ENCODE measurements at regions not wholly inside any gene's neighbourhood (a gene's known extent, or its start where the extent isn't known, plus 50 kb on each side); places are given as distances from the start of the nearest gene placed in this dataset.

DNA sequence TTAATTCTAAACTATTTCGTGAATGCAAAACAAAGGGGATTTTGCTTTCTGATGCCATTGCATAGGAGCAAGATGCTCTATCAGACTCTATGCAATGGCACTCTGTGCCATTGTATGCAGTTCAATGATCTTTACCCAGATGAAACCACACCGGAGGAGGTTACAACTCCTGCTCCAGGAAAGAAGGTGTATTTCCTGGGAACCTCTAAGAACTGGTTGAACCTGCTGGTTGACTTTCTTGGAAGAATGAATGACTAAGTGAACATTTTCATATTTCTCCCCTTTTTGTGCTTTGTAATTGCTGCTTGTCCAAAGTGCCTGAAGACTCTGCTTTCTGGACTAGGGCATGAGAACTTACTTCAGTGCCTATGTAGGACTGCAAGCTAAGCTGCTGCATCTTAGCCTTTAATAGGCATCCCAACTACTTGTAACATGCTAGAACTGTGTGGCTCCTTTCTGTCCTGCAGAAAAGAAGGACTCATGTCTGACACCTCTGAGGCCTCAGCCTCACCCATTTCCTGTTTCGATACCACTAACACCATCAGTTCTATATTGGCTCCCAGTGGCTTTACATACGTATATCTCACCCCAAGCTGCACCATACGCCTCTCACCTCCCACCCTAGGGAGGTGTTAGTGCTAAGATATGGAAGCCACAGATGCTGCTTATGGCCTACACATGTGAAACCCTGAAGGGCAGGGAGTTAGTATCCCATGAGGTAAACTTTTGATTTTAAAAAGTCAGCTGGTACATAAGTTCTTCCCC, 193.5 kb upstream of the CNOT2 start:
- no peak for TF ChIP-seq CTCF (IDR thresholded peaks at IDR 0.05; ENCODE audit: low read depth, low read length, missing control alignments)
- peak; percentile 67 for DNase-seq (ENCODE audit: low read depth)
- H3K4me3 ChIP-seq (ENCODE audit: low read depth, low read length) = no peak overlapping the region

GRCh38 chr12:70052476-70052875, 190.8 kb upstream of the CNOT2 start:
- DNase-seq (ENCODE audit: low read depth) = no peak
- H3K4me3 ChIP-seq (ENCODE audit: low read depth, low read length) = no peak overlapping the region
- no peak for TF ChIP-seq CTCF (IDR thresholded peaks at IDR 0.05; ENCODE audit: low read depth, low read length, missing control alignments)

DNA sequence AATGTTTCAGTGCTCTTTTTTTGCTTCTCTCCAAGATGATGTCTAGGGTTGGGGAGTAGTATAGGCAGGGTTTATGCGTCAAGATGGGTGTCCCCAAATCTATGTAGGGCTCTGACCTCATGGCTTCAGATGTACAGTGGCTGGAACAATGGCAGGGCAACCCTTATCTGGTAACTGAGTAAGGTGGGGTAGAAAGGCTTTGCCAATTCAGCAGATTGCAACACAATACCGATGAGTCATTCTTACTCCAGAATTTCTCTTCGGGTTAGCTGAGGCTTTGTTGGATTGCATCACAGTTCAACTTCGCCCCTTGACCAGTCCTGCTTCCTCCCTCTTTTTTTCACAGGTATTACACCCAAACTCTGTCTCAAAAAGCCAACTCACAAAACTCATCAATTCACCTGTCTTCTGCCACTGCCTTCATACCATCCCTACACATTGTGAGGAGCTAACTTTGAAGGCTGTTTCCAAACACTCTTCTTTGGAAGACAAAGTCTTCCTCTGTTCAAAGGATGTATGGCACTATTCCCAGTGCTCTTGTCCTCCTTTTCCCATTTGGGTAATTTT, 190.2 kb upstream of the CNOT2 start:
- no peak for TF ChIP-seq CTCF (IDR thresholded peaks at IDR 0.05; ENCODE audit: low read depth, low read length, missing control alignments)
- H3K4me3 ChIP-seq (ENCODE audit: low read depth, low read length) = no peak overlapping the region
- DNase-seq (ENCODE audit: low read depth) = no peak

DNA sequence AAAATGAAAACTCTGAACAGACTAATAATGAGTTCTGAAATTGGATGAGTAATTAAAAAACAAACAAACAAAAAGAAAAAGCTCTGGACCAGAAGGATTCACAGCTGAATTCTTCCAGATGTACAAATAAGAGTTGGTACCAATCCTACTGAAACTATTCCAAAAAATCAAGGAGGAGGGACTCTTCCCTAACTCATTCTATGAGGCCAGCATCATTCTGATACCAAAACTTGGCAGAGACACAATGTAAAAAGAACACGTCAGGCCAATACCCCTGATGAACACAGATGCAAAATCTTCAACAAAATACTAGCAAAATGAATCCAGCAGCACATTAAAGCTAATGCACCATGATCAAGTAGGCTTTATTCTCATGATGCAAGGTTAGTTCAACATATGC, 183.9 kb upstream of the CNOT2 start:
- H3K4me3 ChIP-seq (ENCODE audit: low read depth, low read length) = no peak overlapping the region
- DNase-seq (ENCODE audit: low read depth) = no peak
- TF ChIP-seq CTCF (IDR thresholded peaks at IDR 0.05; ENCODE audit: low read depth, low read length, missing control alignments) = no peak

GRCh38 chr12:70060634-70061033, 182.6 kb upstream of the CNOT2 start:
- no peak for DNase-seq (ENCODE audit: low read depth)
- no peak overlapping the region for H3K4me3 ChIP-seq (ENCODE audit: low read depth, low read length)

DNA sequence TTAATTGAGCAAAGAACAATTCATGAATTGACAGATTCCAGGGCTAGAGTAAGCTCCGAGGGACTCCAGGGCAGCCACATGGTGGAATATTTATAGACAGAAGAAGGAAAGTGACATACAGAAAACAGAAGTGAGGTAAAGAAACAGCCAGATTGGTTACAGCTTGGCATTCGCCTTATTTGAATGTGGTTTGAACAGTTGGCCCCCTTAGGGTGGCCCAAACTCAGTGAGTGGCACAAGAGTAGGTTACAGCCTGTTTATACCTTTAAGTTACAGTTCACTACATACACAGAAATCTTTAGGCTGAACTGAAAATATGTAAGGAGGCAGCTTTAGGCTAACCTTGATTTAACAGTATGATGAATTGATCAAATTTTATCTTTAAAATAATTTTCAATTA, 174.5 kb upstream of the CNOT2 start:
- no peak for DNase-seq (ENCODE audit: low read depth)
- TF ChIP-seq CTCF (IDR thresholded peaks at IDR 0.05; ENCODE audit: low read depth, low read length, missing control alignments) = no peak
- H3K4me3 ChIP-seq (ENCODE audit: low read depth, low read length) = no peak overlapping the region

More at GRCh38 chr12:70060634-70061033, 182.6 kb upstream of the CNOT2 start:
- TF ChIP-seq CTCF (IDR thresholded peaks at IDR 0.05; ENCODE audit: low read depth, low read length, missing control alignments) = no peak

Measured in GM12864 (cell line).